NCI-H1417 (cell line): ENCODE measurements at regions not wholly inside any gene's neighbourhood (a gene's known extent, or its start where the extent isn't known, plus 50 kb on each side); places are given as distances from the start of the nearest gene placed in this dataset.
"Not testable (repeated sequence)": the region's sequence is repeated elsewhere in the genome, so short reads cannot be mapped to it uniquely, and the experiment has no call there.

Experiments used
- DNase-seq, 3 experiments: peaks; one replicate each; lab custom pipeline; 2025; lab: John Stamatoyannopoulos, UW

DNA sequence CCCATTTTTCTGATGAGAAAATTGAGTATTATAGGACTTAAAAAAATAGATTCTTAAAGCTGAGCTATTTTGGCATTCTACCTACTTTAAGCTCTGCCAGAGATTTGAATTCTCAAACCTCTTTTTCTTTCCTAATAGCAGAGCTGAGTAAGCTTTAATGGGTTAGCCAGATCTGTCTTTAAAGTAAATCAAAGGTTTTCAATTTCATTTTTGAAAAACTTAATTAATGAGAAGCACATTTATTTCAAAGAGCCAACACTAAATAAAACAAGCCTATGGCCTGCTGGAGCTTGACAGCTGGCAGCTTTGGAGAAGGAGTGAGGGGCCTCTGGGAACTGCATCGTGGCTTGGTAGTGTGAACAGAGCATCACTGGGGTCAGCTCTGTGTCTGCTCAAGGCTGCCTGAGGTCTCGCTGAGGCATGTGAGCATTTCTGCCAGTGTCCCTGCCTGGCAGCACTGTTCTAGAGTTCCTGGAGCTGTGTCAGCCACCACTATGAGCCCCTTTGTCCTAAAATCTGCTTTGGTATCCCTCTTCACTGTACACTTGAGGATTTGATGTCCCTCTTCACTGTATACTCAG lies 50.4 kb upstream of the PRSS23 start:
- no peak for DNase-seq

DNA sequence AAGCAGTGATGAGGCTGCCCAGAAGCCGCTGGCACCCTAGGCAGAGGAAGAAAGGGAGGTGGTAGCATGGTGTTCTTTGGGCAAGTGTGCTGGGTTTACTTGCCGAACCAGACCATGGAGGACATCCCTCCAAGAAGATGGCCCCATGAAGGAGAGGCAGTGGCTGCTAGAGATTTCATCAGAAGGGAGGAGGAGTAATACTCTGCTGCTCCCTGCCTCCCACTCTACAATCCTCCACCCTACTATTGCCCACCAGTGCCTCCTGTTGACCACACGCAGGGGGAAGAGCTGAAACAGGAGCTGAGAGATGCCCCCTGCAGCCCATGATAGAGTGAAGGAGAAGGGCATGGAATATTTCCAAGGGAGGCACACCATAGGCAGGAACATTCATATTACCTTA lies 51.0 kb upstream of the PRSS23 start:
- DNase-seq, result no peak

DNA sequence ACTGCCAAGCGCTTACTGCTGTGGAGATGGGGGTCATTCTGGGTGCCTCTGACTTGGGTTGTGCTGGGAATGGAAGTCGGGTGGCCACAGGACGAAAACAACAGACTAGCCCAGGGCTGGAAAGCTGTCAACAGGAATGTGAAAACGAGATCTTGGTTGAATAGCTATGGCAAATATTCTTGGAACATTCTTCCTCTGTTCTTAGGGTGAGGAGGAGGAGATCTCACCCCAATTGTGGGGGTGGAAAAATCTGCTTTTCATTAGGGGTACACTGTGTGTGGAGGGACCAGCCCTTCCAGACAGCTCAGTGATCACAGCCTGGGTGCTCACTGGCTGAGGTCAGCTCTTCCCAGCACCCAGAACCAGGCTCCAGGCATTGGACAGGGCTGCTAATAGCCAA lies 52.0 kb upstream of the PRSS23 start:
- DNase-seq, result no peak

DNA sequence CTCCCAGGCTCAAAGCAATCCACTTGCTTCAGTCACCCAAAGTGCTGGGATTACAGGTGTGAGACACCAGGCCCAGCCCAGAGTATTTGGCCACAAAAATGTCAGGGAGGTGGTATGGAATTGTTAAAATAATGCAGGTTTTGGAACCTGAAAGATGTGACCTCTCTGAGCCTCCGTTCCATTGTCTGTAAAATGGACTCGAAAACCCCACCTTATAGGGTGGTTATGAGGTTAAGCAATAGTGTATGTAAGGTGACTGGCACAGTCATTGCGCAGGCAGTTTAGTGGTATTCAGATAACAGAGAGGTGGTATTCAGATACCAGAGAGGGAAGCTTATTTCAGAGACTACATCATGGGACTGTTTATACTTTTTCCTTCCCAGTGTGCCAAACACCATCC lies 52.5 kb upstream of the PRSS23 start:
- no peak for DNase-seq

DNA sequence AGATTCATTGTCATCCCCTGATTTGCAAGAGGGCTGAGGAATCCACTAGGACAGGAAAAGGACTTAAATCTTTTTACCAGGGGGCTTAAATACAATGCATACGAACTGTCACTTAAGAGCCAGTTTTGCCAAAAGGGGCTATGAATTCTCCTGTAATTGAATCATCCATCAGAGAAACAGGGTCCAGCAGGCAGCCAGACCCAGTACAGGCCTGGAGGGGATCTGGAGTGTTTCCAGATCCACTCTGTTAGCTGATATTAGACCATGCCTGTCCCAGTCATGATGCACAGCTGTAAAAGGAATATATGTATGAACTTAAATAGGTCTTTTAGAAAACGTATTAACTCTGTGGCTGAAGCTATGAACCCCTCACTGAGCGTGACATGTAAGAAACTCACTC lies 53.8 kb upstream of the PRSS23 start:
- DNase-seq, result no peak

DNA sequence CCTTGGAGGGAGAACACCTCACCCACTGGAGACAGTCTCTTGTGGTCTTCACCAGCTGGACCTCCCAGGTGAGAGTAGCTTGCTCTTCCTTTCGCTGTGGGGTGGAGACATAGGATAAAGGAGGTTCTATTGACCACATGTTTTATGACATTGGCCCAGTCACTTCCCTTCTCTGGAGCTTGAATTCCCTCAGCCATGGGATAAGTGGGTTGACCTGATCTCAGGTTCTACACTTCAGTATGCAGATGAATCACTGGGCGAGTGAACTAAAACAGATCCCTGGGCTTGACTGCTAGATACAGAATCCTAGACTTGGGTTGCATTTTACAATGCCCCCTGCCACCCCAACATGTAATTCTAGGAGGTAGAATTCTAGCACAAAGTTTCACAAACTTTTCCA lies 54.8 kb upstream of the PRSS23 start:
- no peak for DNase-seq

DNA sequence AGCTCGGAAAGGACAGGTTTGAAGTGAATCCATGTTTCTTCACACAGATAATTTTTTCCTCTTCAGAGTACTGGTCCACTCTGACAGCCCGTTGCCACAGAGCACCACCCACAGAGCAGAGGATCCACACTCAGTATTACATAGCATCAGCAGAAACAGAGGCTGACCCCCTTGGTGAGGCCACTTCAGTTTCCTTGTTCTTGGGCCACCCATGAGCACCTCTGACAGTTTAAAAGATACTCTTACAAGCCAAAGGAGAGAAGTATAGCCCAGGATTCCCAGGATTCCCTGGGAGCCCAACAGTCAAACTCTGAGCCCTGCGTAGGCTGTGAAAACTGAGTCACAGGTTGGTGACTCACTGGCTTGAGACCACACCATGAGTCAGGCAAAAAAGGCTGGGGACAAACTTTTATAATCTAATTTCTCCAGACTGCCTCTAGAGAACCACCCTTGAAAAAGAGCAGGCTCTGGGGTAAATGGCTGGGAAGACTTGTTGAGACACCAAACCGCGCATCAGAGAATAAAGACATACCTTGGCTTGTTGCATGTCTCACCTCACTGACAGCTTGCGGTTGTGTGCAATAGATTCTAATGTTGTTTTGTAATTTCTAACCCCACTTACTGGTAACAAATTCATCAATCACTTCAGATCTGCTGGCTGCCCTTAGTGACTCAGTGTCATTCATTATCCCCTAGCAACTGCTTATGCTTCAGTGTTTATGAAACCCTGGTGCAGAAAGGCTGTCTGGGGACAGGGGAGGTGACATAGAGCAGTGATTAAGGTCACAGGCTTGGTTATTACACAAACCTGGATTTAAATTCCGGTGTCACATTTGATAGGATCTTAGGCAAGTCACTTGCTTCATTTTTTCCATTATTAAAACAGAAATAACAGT lies 56.9 kb upstream of the PRSS23 start:
- peak in 2 of 3 experiments; percentile 13 to 40 for DNase-seq

DNA sequence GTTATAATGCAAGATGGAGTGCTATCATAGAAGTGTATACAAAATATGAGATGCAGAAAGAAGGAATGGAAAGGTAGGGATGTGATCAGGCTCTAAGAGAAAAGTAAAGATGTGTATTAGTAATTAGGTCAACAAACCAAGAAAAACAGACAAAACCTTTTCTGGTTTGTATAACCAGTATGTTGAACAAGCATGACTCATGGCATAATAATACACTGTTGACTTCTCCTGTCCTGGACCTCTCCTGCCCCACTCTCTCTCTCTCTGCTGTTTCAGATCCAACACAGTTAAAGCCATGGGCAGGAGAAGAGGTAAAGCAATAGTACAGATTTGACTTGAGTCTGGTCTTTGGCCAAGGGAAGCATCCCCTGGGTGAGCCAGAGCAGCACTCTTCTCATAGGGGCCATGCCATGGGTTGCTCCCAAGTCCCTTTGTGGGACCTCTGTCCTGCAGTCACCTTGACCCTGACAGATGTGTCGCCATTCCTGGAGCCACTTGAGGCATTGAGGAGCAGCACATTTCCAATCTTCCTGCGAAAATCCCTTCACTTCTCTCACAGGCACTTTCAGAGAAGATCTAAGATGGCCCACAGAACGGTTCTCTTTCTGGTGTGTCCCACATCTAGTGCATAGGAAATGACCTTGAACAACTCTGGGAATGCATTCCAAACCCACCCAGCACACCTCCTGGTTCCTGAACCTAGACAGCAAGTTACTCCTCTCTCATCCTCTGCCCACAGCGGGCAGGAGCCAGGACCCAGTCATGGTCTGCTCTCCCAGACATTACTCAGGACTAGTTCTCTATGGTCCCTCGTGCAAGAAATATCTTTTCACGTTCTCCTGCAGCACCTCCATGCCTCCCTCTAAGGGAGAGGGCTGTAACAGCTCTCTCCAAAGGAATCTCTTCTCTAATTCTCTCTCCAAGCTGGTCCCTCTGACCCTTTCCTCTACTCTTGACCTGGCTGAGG lies 58.2 kb upstream of the PRSS23 start:
- peak in 1 of 3 experiments; percentile 12 for DNase-seq

DNA sequence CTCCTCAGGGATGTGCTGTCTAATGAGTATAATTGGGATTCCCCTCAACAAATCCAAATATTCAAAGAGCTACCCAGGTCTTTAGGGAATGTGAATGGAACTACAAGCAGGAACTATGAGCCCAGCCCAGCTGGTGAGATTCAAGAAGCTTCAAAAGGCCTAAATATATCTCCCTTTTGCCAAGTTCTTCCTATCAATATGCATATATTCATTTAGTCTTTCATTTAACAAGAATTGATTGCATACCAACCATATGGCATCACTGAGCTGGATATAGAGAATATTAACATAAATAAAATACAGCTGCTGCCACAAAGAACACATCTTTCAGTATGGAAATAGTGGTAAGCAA lies 58.9 kb upstream of the PRSS23 start:
- DNase-seq, result no peak

DNA sequence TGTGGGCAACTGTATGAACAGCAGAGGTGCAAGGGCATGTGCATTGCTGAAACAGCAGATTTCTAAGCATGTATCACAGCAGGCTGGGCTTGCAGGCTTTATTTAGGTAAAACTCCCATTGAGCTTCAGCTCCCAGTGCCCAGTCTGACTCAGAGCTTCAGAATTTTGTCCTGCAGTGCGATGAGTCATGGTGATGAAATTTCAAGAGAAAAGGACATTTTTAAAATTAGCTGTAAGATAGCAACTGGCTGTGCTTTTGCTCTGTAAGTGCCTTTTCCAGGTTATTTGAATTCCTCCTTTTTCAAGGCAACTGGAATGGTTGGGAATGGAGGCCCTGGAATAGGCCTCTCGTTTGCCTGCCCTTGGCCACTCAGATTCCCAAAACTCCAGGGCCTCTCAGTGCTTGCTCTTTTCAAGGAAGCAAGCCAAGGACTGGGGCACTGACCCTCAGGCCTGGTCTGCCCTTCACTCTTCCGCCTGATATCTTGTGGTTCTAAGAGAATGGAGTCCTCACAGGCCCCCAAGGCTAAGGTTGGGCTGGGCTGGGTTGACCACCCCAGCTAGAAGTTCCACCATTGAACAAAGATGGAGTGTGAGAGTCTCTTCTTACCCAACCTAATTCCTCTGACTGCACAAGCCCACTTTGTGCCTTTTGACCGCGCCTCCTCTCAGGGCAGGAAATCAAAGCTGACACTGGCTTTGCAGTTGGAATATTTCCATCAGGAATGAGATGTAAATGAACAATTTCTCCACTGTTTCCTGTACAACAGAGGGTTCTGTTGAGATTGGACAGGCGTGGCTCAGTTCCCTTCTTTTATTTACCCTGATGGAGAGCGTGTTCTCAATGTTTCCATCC lies 59.5 kb upstream of the PRSS23 start:
- no peak for DNase-seq

DNA sequence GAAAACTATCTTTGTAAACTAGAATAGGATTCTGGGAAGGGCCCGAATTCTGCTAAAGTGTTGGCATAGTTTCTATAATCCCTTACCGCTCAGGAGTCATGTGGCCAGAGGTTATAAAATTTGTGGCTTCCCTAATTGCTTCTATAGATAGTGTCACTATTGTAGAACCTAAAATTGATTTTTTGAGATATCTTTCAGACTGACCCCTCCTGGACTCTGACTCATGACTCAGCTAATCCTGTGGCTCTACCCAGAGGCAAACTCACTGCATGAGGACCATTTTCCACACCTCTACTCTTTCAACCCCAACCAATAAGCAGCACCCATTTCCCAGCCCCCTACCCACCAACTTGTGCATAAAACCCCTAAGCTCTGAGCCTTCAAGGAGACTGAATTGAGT lies 61.8 kb upstream of the PRSS23 start:
- DNase-seq, result no peak

DNA sequence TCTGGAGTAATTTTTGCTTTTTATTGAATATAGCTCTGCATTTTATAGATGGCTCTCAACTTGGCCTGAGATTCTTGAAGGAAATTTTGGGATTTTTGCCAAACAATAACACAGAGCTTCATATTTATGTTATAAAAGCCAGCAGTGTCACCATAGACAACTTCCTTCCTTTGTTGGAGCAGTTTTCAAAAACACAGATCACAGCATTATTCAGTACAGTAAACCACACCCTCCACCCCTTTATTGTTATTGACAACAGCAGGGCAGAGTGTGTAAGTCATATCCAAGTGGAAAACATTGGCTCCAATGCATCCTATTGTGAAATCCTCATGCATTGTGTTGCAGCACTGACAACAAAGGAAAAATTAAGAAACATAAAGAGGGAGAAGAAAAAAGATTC lies 62.6 kb upstream of the PRSS23 start:
- no peak for DNase-seq

DNA sequence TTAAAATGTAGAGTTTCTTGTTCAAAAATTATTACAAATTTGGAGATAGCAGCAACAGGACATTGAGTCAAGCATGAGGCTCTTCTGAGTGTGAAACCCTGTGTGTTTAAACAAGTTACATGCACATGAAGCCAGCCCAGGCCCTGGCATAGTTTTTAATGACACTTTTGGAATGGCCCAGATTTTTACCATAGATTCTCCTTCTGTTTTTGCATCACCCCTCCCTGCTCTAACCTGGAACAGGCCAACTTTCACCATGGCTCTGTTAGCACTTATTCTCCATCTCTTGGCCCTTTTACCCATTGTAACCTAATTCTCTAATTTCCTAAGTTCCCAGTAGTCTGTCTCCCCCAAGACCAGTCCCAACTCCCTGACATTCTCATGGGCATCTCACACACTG lies 63.1 kb upstream of the PRSS23 start:
- DNase-seq, result no peak

DNA sequence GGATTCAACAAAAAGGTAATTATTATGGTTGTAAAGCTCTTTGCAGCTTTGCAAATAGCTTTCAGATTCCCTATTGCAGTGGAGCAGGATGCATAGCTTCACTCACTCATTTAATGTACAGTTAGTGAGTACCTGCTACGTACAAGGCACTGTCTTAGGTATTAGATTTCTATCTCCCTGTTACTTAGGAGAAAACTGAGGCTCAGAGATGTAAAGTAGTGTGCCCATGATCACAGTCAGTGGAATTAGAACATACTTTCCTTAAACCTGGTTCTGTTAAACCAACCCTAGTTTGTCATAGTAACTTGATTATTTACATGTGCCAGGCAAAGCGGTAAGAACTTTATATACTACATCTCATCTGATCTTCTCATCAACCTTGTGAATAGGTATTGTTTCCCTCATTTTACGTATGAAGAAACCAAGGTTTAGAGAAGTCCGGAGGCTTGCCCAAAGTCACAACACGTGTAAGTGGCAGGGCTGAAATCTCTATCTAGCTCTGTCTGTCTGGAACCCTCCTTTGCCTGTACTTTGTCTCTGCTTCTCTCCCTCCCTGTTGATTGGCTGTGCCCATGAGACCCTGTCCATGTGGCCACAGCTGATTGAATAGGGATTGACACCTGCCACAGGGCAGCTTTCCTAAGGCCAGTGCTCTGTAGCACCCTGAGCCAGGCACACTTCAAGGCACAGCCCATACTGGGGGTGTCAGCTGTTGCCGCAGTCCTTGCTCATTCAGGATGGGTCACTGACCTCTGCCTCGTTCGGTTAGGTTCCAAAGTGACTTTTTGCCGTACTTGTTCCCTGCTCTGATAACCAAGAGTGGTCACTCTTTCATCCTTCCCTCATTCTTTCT lies 63.8 kb upstream of the PRSS23 start:
- DNase-seq, result no peak

DNA sequence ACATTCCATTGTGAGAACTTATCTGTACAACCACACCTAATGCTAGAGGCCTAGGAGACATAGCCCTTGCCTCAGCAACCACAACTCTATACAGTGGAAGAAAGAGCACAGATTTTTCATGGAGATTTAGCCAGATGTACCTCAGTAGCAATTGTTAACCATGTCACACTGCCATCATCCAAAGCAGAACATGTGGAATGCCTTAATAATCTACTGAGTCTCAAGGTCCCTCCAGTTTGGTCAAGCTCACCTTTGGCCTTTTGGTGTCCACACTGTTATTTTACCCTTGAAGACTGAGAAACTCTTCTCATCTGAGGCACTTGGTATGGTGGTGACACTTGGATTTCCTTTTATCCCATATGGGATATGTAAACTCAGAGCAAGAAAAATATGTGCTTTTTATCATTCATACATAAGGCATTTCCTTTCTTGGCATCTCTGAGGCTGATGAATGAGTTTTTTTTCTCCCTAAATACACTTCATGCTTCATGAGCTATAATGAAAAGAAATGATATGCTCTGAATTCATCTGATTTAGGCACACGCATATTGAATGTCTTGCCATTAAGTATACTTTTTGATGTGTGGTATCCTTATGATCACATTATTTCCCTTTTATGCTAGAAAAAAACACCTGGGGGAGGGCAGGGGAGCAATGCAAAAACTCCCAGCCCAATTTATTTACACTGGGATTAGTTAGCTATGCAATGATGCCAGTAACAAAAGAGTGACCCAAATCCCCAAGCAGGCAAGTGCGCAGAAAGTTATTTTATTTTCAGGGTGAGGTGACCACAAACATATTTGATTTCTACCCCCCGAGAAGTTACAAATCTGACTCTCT lies 63.3 kb upstream of the ME3 start:
- no peak for DNase-seq

DNA sequence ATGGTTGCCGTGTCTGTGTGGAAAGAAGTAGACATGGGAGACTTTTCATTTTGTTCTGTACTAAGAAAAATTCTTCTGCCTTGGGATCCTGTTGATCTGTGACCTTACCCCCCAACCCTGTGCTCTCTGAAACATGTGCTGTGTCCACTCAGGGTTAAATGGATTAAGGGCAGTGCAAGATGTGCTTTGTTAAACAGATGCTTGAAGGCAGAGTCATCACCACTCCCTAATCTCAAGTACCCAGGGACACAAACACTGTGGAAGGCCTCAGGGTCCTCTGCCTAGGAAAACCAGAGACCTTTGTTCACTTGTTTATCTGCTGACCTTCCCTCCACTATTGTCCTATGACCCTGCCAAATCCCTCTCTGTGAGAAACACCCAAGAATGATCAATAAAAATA lies 60.3 kb upstream of the ME3 start:
- DNase-seq, result not testable (repeated sequence)

DNA sequence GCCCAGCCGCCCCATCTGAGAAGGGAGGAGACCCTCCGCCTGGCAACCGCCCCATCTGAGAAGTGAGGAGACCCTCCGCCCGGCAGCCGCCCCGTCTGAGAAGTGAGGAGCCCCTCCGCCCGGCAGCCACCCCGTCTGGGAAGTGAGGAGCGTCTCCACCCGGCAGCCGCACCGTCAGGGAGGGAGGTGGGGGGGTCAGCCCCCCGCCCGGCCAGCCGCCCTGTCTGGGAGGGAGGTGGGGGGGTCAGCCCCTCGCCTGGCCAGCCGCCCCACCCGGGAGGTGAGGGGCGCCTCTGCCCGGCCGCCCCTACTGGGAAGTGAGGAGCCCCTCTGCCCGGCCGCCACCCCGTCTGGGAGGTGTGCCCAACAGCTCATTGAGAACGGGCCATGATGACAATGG lies 59.9 kb upstream of the ME3 start:
- DNase-seq, result not testable (repeated sequence)

DNA sequence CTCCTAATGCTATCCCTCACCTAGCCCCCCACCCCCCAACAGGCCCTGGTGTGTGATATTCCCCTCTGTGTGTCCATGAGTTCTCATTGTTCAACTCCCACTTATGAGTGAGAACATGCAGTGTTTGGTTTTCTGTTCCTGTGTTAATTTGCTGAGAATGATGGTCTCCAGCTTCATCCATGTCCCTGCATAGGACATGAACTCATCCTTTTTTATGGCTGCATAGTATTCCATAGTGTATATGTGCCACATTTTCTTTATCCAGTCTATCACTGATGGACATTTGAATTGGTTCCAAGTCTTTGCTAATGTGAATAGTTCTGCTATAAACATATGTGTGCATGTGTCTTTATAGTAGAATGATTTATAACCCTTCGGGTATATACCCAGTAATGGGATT lies 57.2 kb upstream of the ME3 start:
- DNase-seq, result not testable (repeated sequence)

DNA sequence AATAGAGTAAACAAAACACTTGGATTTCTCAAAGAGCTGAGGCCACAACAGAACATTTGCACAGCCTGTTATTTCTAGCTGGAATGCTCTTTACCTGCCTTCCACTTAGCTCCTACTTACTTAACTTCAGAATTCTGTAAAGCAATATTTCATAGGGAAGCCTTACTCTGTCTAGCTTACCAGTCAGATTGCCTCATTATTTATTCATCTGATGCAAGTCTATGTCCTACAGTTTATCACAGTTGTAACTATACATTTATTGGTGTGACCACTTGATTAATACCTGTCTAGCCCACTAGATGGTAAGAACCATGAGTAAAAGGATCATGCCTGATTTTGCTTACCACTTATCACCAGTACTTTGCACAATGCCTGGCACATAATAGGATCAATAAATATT lies 56.1 kb upstream of the ME3 start:
- DNase-seq, result no peak
